Neural progenitor cell (in vitro differentiated cells): ENCODE measurements at regions not wholly inside any gene's neighbourhood (a gene's known extent, or its start where the extent isn't known, plus 50 kb on each side); places are given as distances from the start of the nearest gene placed in this dataset.
A peak's percentile ranks its signal among the peaks of the same experiment; 100 is the strongest.

ENCODE experiments used
- DNase-seq: peaks from one replicate; pipeline ENCODE4 v3.0.0-alpha.2; 2016; ENCODE audit warnings: low spot score
- H2AFZ ChIP-seq: fragments of 200-600 bp; sonication (generic); replicated peaks from 2 replicates; pipeline ENCODE4 v1.6.1; 2016; ENCODE audit warnings: antibody characterized with exemption
- H3F3A ChIP-seq: fragments of 200-600 bp; sonication (generic); 2 replicates; pipeline ENCODE4 v1.6.1; 2016; ENCODE audit warnings: antibody characterized with exemption, low read depth
- H3K27ac ChIP-seq: fragments of 200-600 bp; sonication (generic); 2 replicates; pipeline ENCODE4 v1.5.1; 2016; ENCODE audit warnings: mild to moderate bottlenecking
- H3K27me3 ChIP-seq: fragments of 200-600 bp; sonication (generic); 2 replicates; pipeline ENCODE4 v1.6.1; 2016; ENCODE audit warnings: mild to moderate bottlenecking, moderate library complexity
- H3K36me3 ChIP-seq: fragments of 200-600 bp; sonication (generic); 2 replicates; pipeline ENCODE4 v1.5.1; 2016
- H3K4me1 ChIP-seq: fragments of 200-600 bp; sonication (generic); 2 replicates; pipeline ENCODE4 v1.6.1; 2016; ENCODE audit warnings: mixed run types
- H3K4me2 ChIP-seq: fragments of 200-600 bp; sonication (generic); 2 replicates; pipeline ENCODE4 v1.6.1; 2016
- H3K4me3 ChIP-seq: fragments of 200-600 bp; sonication (generic); 2 replicates; pipeline ENCODE4 v1.5.1; 2016
- H3K79me2 ChIP-seq: fragments of 200-600 bp; sonication (generic); 2 replicates; pipeline ENCODE4 v1.6.1; 2016; ENCODE audit warnings: low read depth
- H3K9ac ChIP-seq: fragments of 200-600 bp; sonication (generic); 2 replicates; pipeline ENCODE4 v1.6.1; 2016
- H3K9me3 ChIP-seq: fragments of 200-600 bp; sonication (generic); 2 replicates; pipeline ENCODE4 v1.5.1; 2016; ENCODE audit warnings: low read depth
- H4K20me1 ChIP-seq: fragments of 200-600 bp; sonication (generic); 2 replicates; pipeline ENCODE4 v1.6.1; 2016; ENCODE audit warnings: low read depth
- H3K27ac Mint-ChIP-seq: 3 replicates; pipeline ENCODE4 v1.8.0; 2021; ENCODE audit warnings: mixed read lengths
- H3K27me3 Mint-ChIP-seq: 2 replicates; pipeline ENCODE4 v1.8.0; 2022; ENCODE audit warnings: low read depth, mild to moderate bottlenecking, inconsistent platforms, moderate library complexity, mixed read lengths; ENCODE audit not compliant: insufficient read depth
- H3K36me3 Mint-ChIP-seq: 3 replicates; pipeline ENCODE4 v1.8.0; 2021; ENCODE audit warnings: mixed read lengths
- H3K4me1 Mint-ChIP-seq: 3 replicates; pipeline ENCODE4 v1.8.0; 2021; ENCODE audit warnings: mixed read lengths
- H3K4me3 Mint-ChIP-seq: 3 replicates; pipeline ENCODE4 v1.8.0; 2021; ENCODE audit warnings: mild to moderate bottlenecking, moderate library complexity, mixed read lengths
- H3K9me3 Mint-ChIP-seq: 3 replicates; pipeline ENCODE4 v1.8.0; 2020; ENCODE audit warnings: mixed read lengths
- CTCF ChIP-seq: fragments of 200-600 bp; sonication (generic); IDR thresholded peaks from 2 replicates; pipeline ENCODE4 v1.5.1; 2017; ENCODE audit warnings: antibody characterized with exemption, mild to moderate bottlenecking
- EZH2 ChIP-seq: fragments of 200-600 bp; sonication (generic); IDR thresholded peaks from 2 replicates; pipeline ENCODE4 v1.6.1; 2017; ENCODE audit warnings: antibody characterized with exemption, mild to moderate bottlenecking, moderate library complexity
- EZH2phosphoT487 ChIP-seq: fragments of 200-600 bp; sonication (generic); IDR thresholded peaks from 2 replicates; pipeline ENCODE4 v1.6.1; 2017; ENCODE audit warnings: antibody characterized with exemption

GRCh38 chr6:150687508-150687907, 87.8 kb downstream of the PLEKHG1 start:
- H3K9ac ChIP-seq: no peak overlapping the region
- H3K4me2 ChIP-seq: no peak overlapping the region
- H3K4me3 ChIP-seq: no peak overlapping the region
- peaks cover 5% of the 10 kb centered on the region for H3F3A ChIP-seq
- H3K4me1 Mint-ChIP-seq: peaks cover 37% of the 10 kb centered on the region
- H3K27ac Mint-ChIP-seq: no peak overlapping the region
- TF ChIP-seq EZH2phosphoT487: no peak
- no peak for TF ChIP-seq CTCF
- no peak for TF ChIP-seq EZH2
- no peak overlapping the region for H3K4me3 Mint-ChIP-seq
- H3K36me3 ChIP-seq: no peaks in the 10 kb centered on the region
- H3K36me3 Mint-ChIP-seq: peaks cover 11% of the 10 kb centered on the region
- no peak for DNase-seq
- H3K4me1 ChIP-seq: peaks cover 10% of the 10 kb centered on the region
- no peaks in the 10 kb centered on the region for H4K20me1 ChIP-seq
- no peaks in the 10 kb centered on the region for H3K27me3 ChIP-seq
- no peak overlapping the region for H2AFZ ChIP-seq
- H3K79me2 ChIP-seq: no peaks in the 10 kb centered on the region
- peaks cover 4% of the 10 kb centered on the region for H3K27me3 Mint-ChIP-seq
- H3K27ac ChIP-seq: no peak overlapping the region
- no peaks in the 10 kb centered on the region for H3K9me3 ChIP-seq
- H3K9me3 Mint-ChIP-seq: peaks cover 3% of the 10 kb centered on the region

DNA sequence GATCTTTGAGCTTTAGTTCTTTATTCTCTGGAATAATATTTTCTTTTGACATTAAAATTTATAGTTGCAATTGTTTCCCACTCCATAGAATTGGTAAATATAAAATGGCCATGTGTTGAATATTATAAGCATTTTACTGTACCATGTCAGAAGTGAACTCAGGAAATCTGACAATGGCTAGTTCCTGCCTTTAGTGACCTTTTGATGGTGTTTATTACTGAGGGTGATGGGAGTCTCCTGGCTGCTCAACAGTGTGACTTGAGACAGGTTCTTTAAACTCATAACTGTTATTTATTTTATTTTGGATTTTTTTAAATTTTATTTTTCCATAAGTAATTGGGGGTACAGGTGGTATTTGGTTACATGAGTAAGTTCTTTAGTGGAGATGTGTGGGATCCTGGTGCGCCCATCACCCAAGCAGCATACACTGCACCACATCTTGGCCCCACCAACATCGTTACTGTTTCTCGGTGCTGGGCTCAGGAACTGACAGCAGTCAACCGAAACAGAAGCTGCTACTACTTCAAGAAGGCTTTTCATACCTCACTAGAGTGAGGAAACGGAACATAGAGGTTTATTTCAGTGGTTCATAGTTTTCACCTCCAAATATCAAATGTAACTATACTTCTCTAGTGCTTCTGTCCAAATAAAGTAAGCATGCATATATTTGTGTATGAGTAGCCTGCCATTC, 90.4 kb downstream of the PLEKHG1 start:
- H3K27me3 ChIP-seq: no peaks in the 10 kb centered on the region
- Mint-ChIP-seq H3K36me3 (peaks cover 8% of the 10 kb centered on the region), H3K27me3 (no peaks in the 10 kb centered on the region), H3K9me3 (no peaks in the 10 kb centered on the region), H3K27ac (peak overlapping the region; percentile 42), H3K4me1 (peaks cover 44% of the 10 kb centered on the region), H3K4me3 (no peak overlapping the region)
- peaks cover 5% of the 10 kb centered on the region for H3F3A ChIP-seq
- no peak overlapping the region for H3K4me3 ChIP-seq
- H3K9me3 ChIP-seq: no peaks in the 10 kb centered on the region
- peak overlapping the region; percentile 27 for H3K4me2 ChIP-seq
- H3K79me2 ChIP-seq: no peaks in the 10 kb centered on the region
- TF ChIP-seq CTCF: no peak
- no peak for TF ChIP-seq EZH2phosphoT487
- TF ChIP-seq EZH2: no peak
- no peaks in the 10 kb centered on the region for H4K20me1 ChIP-seq
- H3K4me1 ChIP-seq: peaks cover 10% of the 10 kb centered on the region
- no peak for DNase-seq
- H2AFZ ChIP-seq: no peak overlapping the region
- H3K9ac ChIP-seq: no peak overlapping the region
- no peak overlapping the region for H3K27ac ChIP-seq
- H3K36me3 ChIP-seq: no peaks in the 10 kb centered on the region

DNA sequence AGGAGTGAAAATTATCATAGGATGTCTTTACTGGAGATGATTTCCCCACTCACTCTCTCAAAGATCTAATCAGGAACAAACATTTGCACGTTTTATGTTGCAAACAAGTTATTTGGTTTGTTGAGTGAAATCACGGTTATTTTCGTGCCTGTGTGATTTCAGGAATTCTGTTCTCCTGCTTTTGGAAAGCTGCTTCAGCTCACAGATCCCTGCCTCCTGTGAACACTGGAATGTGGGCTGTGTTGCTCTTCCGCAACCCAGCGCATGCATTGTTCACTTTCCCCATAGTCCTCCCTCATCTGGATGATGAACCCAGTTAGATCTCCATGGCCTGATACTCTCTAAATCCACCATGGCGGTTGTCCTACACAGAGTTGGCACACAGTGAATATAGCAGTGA, 91.0 kb downstream of the PLEKHG1 start:
- peak; percentile 57 for DNase-seq
- no peaks in the 10 kb centered on the region for H3K36me3 ChIP-seq
- peaks cover 5% of the 10 kb centered on the region for H3F3A ChIP-seq
- peak overlapping the region; percentile 27 for H3K4me2 ChIP-seq
- H3K79me2 ChIP-seq: no peaks in the 10 kb centered on the region
- no peaks in the 10 kb centered on the region for H3K9me3 Mint-ChIP-seq
- no peaks in the 10 kb centered on the region for H3K27me3 Mint-ChIP-seq
- H3K9me3 ChIP-seq: no peaks in the 10 kb centered on the region
- H2AFZ ChIP-seq: no peak overlapping the region
- H3K36me3 Mint-ChIP-seq: peaks cover 5% of the 10 kb centered on the region
- no peak overlapping the region for H3K9ac ChIP-seq
- H4K20me1 ChIP-seq: no peaks in the 10 kb centered on the region
- H3K27ac Mint-ChIP-seq: peak overlapping the region; percentile 34
- no peak overlapping the region for H3K27ac ChIP-seq
- no peak overlapping the region for H3K4me3 ChIP-seq
- H3K27me3 ChIP-seq: no peaks in the 10 kb centered on the region
- H3K4me3 Mint-ChIP-seq: no peak overlapping the region
- H3K4me1 Mint-ChIP-seq: peaks cover 49% of the 10 kb centered on the region
- peaks cover 10% of the 10 kb centered on the region for H3K4me1 ChIP-seq
- no peak for TF ChIP-seq CTCF
- no peak for TF ChIP-seq EZH2
- TF ChIP-seq EZH2phosphoT487: no peak
